ENCODE measurements at regions not wholly inside any gene's neighbourhood (a gene's known extent, or its start where the extent isn't known, plus 50 kb on each side); places are given as distances from the start of the nearest gene placed in this dataset.

DNA sequence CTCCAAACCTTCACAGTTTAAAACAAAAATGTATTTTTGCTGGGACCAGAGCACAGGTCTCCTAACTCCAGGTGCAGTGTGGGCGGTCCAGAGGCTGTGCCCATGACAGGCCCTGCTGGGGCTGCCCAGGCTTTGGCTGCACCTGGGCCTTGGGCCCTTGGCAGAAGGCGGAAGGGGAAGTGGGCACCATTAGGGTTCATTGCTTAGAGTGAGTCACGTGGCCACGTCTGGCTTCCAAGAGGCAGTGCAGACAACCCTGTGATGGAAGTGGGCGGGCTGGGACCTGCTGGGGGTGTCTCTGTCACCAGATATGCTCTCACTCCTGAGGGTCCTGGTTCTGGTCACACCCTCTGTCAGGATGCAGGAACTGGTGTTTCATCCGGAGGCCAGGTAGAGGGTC lies 302.2 kb downstream of the QKI start:
- Histone ChIP-seq H3K9ac (ENCODE audit: insufficient read depth in 1 of 2, low read depth in 2 of 2, low read length in 2 of 2) (no peak overlapping the region), H3K9me1 (ENCODE audit: control insufficient read depth, insufficient read depth, low read length) (no peaks in the 10 kb centered on the region), H3K36me3 (ENCODE audit: control insufficient read depth, insufficient read depth, low read length) (no peaks in the 10 kb centered on the region), H3K27ac (ENCODE audit: extremely low read depth, low read depth, low read length) (no peak overlapping the region), H2AFZ (ENCODE audit: low read depth, low read length) (no peak overlapping the region), H3K79me2 (ENCODE audit: control insufficient read depth, insufficient read depth, low read length) (no peaks in the 10 kb centered on the region), H4K20me1 (replicated peaks; ENCODE audit: control insufficient read depth, insufficient read depth, low read length) (no peaks in the 10 kb centered on the region), H3K4me1 (replicated peaks in 1 of 2; ENCODE audit: control insufficient read depth in 2 of 2, insufficient read depth in 2 of 2, low read length in 2 of 2) (peaks cover 2 to 8% of the 10 kb centered on the region in 2 experiments; a peak in 3 of 5 replicates), H3K9me3 (replicated peaks; ENCODE audit: control insufficient read depth, insufficient read depth, low read depth, low read length) (no peaks in the 10 kb centered on the region), H3K4me3 (no peak overlapping the region), H3K4me2 (ENCODE audit: insufficient read depth, low read length) (no peak overlapping the region), H3K27me3 (ENCODE audit: control insufficient read depth in 2 of 2, insufficient read depth in 2 of 2, low read length in 2 of 2) (peaks cover 14 to 34% of the 10 kb centered on the region in 2 experiments; a peak in 4 of 5 replicates)
- TF ChIP-seq CREB1 (IDR thresholded peaks at IDR 0.05) = no peak
- no peak for TF ChIP-seq CREB1 (CRISPR knock-in tag; IDR thresholded peaks at IDR 0.05)
- TF ChIP-seq, protein P1, sequence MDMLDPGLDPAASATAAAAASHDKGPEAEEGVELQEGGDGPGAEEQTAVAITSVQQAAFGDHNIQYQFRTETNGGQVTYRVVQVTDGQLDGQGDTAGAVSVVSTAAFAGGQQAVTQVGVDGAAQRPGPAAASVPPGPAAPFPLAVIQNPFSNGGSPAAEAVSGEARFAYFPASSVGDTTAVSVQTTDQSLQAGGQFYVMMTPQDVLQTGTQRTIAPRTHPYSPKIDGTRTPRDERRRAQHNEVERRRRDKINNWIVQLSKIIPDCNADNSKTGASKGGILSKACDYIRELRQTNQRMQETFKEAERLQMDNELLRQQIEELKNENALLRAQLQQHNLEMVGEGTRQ (CRISPR knock-in tag; IDR thresholded peaks at IDR 0.05) = peak; percentile 44; the same call in 1 of the 2 replicates
- TF ChIP-seq, protein P2, sequence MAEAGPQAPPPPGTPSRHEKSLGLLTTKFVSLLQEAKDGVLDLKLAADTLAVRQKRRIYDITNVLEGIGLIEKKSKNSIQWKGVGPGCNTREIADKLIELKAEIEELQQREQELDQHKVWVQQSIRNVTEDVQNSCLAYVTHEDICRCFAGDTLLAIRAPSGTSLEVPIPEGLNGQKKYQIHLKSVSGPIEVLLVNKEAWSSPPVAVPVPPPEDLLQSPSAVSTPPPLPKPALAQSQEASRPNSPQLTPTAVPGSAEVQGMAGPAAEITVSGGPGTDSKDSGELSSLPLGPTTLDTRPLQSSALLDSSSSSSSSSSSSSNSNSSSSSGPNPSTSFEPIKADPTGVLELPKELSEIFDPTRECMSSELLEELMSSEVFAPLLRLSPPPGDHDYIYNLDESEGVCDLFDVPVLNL (CRISPR knock-in tag; IDR thresholded peaks at IDR 0.05; ENCODE audit: low read depth) = no peak
- intact Hi-C loops (cut with micrococcal nuclease) (no loop called here), in situ Hi-C loops (cut with MboI) (no loop called here)
- POLR2A ChIA-PET = interaction anchor here (0.7 kb wide), 1 partner anchor 227 kb away, joined by 3 read pairs; no protein-coding TSS in a partner anchor
- BruUV-seq (replicated peaks) = no TSS peak
- FAIRE-seq = no peak
- ATAC-seq = no peak
- 28% methylated on average over 6 of the region's 6 CpGs for WGBS (ENCODE audit: insufficient coverage, low coverage, missing lambda C conversion rate)
- CTCF ChIA-PET (ENCODE audit: low intra/inter-chr PET ratio) = no interaction called here
- DNase-seq (ENCODE audit: extremely low read depth in 1 of 4, low spot score in 3 of 4) = no peak

Measured in K562 (cell line).